Stimulated activated naive CD4-positive, alpha-beta T cell (primary cell): ENCODE measurements at regions not wholly inside any gene's neighbourhood (a gene's known extent, or its start where the extent isn't known, plus 50 kb on each side); places are given as distances from the start of the nearest gene placed in this dataset.

Experiments
- DNase-seq, 6 experiments: peaks; one replicate each; lab custom pipeline; 2025; lab: John Stamatoyannopoulos, UW

GRCh38 chr2:204109681-204110080 is 173.1 kb downstream of the ICOS start:
- peak in 1 of 6 experiments; percentile 1 for DNase-seq

DNA sequence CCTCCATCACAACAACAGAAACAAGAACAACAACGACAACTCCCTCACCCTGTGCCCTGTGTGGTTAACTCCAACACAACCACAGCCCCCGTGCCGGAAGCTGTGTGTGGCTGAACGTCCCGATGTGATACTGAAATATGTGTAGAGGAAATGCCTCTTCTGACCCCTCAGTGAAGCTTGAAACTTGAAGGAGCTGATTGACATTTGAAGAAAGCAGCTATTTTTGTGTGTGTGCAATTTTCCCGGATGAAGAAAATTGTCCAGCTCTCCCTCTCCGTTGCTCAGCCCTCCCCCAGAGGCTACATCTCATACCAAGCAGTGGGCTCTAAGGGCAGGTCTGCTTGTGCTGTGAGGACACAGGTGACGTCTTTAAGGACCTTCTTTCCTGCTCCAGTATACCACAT is 173.8 kb downstream of the ICOS start:
- DNase-seq = peak; percentile 1 to 53 (median 27)

GRCh38 chr2:204110751-204111516 is 174.4 kb downstream of the ICOS start:
- no peak for DNase-seq

DNA sequence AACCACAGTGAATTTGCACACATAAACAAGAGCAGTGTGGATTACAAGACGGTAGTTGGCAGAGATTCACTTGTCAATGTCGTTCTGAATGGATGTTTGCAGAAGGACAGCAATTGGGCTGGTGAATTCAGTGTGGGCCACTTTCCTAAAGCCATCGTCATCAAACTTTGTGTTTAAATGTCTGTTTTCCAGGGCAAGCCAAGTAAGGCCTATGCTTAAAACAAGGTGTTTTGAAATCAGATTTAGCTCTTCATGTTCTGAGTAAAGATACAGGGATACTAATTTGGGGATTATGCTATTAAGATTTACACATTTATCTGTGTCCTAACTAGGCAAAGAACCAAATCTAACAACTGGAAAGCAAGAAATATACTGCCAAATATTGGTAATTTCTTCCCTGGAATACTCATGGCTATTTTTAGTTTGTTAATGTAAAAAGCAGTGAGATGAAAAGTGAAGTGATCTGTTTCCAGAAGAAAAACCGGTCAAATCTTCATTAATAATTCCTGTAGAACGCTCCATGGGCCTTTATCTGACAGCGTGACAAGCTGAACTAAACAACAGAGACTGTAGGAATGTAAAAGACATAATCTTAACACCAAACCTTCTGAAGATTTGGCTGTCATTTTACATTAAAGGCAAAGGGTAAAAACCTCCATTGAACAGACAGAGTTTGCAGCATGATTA is 175.7 kb downstream of the ICOS start:
- DNase-seq = no peak

DNA sequence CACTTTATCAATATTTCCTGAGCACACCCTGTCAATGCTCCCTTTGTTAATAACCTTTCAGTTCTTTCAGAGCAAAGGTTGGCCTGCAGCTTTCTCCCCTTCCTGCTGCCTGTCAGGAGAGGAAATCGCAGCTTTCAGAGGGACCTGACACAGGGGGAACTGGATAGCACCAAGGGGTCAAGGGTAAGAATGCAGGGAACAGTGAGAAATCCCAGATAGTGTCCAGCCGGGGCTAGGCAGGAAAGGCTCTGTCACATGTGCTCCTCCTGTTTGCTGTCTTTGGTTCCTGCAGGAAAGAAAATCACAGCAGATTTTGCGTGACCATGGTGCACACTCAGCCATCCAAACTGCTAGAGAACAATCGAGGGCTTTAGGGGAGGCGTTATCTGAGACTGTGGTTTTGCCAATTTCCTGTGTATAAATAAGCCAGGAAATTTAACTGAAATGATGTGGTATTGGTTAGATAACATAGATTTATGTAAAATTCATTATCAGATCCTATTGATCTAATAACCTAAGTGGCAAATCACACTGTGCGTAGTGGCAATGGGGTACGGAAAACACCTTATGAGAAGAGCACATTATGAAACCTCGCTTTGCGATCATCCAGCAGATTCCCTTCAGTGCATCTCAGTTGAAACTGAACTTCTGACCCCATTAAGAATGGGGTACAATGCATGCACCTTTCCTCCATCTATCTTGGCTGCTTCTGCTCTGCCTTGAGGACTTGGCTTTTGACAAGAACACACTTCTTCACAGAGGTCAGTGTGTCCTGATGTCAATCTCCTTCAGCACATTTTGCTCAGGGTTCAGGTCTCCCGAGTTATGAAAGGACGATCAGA is 178.0 kb downstream of the ICOS start:
- DNase-seq = no peak

GRCh38 chr2:204115137-204116056 is 178.8 kb downstream of the ICOS start:
- DNase-seq = no peak

GRCh38 chr2:204116159-204116792 is 179.7 kb downstream of the ICOS start:
- DNase-seq = no peak

GRCh38 chr2:204122425-204122824 is 185.9 kb downstream of the ICOS start:
- no peak for DNase-seq

DNA sequence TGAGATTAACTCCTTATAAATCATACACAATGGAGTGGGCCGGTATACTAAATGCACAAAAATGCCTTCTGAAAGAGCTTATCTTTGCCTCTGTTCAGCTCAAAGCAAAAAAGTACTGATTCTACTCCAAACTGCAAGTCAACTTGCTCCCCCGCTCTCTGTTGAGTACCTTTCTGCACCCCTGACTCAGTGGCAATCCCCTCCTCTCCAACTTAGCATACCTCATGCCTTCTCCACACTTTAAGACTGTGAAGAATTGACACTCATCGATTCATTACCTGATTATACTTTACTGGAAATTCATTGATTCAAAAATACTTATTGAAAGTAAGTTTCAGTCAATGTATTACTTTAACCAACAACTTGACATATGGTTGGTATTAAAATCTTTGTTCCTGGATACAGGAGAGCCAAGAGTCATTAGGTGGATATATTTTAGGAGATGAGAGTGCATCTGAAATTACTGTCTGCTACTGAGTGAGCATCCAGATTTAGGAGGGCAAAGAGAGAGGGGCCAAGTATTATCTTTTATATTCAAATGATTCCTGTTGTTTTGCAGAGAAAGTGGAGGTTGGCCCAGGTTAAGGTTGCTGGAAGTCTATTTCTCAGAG is 187.7 kb downstream of the ICOS start:
- DNase-seq = no peak

DNA sequence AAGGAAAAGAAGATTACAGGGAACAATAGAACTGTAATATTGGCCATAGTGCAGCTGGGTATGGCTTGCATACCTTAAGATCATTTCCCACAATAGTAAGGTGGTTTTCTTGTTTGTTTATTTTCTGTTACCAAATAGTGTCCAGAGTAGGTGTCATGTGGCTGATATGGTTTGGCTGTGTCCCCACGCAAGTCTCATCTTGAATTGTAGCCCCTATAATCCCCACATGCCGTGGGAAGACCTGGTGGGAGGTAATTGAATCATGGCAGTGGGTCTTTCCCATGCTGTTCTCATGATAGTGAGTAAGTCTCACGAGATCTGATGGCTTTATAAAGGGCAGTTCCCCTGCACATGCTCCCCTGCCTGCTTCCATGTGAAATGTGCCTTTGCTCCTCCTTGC is 190.1 kb downstream of the ICOS start:
- peak in 1 of 6 experiments; percentile 5 for DNase-seq

DNA sequence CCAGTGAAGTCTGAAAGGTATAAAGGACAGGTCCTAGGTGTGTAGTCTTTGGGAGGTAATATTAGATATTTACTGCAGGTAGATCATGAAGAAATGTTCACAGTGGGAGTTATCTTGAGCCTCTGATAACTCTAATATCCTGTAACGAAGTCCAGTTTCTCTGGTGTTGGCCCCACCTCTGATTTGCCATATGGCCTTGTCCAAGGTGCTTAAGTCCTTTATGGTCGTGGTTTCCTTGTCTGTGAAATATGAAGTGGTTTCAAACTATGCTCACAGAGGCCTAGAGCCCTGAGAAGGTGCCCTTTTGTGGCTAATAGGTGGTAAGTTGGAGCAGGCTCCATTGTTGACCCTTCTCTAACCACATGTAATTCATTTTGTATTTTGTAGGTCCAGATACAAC is 190.7 kb downstream of the ICOS start:
- DNase-seq = no peak

DNA sequence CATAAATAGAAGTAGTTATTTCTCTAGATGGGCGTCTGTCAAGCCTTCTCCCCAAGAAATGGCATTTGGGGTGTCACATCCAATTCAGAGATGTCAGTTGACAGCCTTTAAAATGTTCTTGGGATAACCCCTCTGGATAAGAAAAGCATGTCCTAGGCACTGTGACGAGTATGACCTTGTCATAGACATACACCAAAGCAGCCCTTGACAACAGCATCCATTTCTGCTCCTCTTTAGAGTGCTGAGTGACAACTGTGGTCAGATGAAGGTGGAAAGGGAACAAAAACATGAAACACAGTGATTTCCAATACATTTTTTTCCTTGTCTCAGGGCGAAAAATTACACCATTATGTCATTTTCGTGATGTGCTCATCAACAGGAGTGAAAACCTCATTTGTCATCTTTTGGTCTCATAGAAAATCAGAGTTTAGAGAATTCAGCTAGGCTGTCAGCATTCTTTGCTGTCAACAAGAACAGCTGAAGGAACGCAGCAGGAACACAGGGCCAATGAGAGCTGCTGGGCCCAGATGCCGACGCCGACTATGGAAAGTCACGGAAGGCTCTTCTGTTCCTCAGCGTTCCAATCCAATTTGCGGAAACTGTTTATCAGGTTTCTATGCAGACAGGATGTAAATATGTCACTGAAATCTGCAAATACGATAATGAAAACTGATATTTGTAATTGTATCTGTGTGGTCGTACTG is 193.2 kb downstream of the ICOS start:
- no peak for DNase-seq

DNA sequence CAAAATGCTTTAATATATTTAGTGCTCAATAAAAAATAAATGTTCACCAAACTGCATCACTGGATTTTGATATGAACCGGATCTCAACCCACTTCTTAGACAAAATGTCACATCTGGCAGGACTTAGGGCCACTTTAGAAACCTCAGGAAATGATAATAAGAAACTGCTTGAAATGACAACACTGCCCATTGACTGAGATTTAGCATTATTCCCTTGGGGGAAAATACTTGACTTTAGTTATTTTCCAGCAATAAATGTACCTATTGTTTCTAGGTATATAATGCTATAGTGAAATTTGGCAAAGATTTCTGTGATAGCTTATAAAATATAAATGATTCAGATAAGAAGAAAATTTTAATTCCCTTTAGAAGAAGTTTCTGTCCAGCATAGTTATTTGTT is 195.1 kb downstream of the ICOS start:
- DNase-seq = no peak

DNA sequence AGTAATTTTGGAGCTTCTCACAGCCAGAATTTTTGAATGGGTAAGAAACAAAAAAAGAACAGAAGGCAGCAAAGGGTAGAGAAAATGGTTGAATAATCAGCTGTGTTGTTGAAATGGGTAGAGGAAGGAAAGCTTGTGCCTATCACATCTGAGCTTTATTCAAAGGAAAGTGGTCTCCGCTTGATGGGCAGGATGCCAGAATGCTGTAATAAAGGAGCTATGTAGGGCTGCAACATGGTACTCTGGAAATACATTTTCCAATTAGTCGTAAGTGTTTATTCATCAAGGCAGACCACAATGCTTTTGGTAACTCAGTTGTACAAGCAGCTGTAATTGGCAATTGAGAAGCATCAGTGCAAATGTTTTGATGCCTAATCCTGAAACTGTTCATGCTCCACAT is 196.9 kb downstream of the ICOS start:
- DNase-seq = no peak

- DNase-seq = no peak
These were observed 197.9 kb downstream of the ICOS start for GRCh38 chr2:204134421-204134820.

- DNase-seq = no peak
These were observed 199.2 kb downstream of the ICOS start for GRCh38 chr2:204135752-204136151.

GRCh38 chr2:204138206-204138605 is 201.6 kb downstream of the ICOS start:
- no peak for DNase-seq

DNA sequence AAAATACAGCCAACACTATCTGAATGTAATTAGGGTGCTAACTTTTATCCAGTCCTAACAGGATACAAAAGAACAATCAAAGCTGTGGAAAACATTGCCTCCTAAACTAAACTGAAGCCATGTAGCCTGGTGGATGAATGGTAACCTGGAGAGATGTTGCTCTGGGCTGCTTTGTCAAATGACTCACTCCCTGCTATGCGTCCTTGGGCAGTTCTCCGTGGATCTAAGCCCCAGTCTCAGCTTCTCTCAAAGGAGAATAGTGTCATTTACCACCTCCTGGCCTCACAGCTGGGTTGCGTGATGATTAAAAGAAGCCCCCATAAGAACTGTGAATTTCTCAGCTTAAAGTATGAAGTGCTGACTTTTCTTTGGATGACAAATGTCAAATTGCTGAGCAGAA is 203.7 kb downstream of the ICOS start:
- DNase-seq = no peak

DNA sequence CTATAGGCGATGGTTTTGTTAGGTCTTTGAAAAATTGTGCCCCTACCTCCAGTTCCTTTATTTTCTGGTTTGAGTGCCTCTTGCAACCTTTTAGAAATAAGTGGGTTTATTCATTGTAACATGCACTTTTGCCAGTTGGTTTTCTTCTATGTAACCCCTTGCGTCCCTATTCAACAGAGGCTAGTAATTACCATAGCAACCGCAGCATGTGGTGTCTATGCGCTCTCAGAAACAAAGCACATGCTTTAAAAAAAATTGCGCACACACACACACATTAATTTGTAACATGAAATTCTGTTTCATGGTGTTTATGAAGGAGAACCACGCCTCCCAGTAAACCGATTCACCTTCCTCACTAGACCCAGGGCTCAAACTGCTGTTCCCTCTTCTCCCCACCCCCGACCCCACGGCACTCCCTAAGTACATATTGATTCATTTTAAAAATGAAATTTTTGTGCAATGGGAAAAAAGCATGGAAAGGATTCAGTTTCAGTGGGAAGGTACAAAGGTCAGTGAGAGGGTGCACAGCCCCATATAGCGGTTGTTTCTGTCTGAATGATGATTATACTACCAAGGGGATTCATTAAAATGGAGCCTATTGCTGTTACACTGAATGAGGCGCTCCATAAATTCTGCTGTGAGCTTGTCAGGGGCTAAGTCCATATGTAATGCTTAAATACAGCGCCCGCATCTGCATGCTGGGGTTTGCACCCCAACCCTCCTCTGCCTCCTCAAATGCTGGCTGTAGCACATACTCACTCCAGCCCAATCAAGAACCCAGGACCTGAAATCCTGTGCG is 206.9 kb downstream of the ICOS start:
- no peak for DNase-seq
